Endothelial cell of umbilical vein (primary cell): ENCODE measurements at regions not wholly inside any gene's neighbourhood (a gene's known extent, or its start where the extent isn't known, plus 50 kb on each side); places are given as distances from the start of the nearest gene placed in this dataset.

Experiments used
- BruUV-seq: library from RNA; stranded (reverse); fragments of 400-500 nt; replicated peaks from 2 replicates; lab custom pipeline; 2021; lab: Mats Ljungman, UMichigan
- CTCF ChIA-PET: fragments of 300-600, 350-600 bp; sonication (Branson Sonifier 250); formaldehyde crosslinking; loops from one replicate; lab custom pipeline; 2021; ENCODE audit warnings: antibody characterized with exemption, inconsistent platforms; lab: Charles Lee
- POLR2A ChIA-PET: fragments of 300-600, 350-600 bp; sonication (Branson Sonifier 250); formaldehyde crosslinking; loops from one replicate; lab custom pipeline; 2021; ENCODE audit warnings: antibody characterized with exemption, inconsistent platforms; lab: Charles Lee
- DNase-seq: peaks from one replicate; pipeline ENCODE4 v3.0.0-alpha.2; 2011; ENCODE audit warnings: low read depth, low spot score
- FAIRE-seq: peaks from 2 replicates; lab custom pipeline; 2011; peaks lifted over from hg19 to GRCh38; lab: Jason Lieb, UNC
- H2AFZ ChIP-seq: 2 replicates; pipeline ENCODE4 v1.6.0; 2012; ENCODE audit warnings: low read depth, low read length, control low read depth, inconsistent platforms
- H3K27ac ChIP-seq: 2 replicates; pipeline ENCODE4 v1.5.1; 2011; ENCODE audit warnings: low read depth, mild to moderate bottlenecking, control low read depth, low read length, moderate library complexity; ENCODE audit not compliant: insufficient read depth
- H3K27me3 ChIP-seq, 2 experiments: 2 replicates each; pipeline versions ENCODE4 v1.6.0 to v1.6.1; 2011; ENCODE audit warnings: low read length in 2 of 2, mixed read lengths in 1 of 2; ENCODE audit not compliant: control insufficient read depth in 2 of 2, insufficient read depth in 2 of 2
- H3K36me3 ChIP-seq, 2 experiments: 2 replicates in 1 of 2; 3 replicates in 1 of 2; pipeline ENCODE4 v1.5.1; 2011; ENCODE audit warnings: low read length in 2 of 2, mild to moderate bottlenecking in 1 of 2, moderate library complexity in 1 of 2; ENCODE audit not compliant: control insufficient read depth in 2 of 2, insufficient read depth in 2 of 2; ENCODE audit errors: extremely low read depth in 1 of 2
- H3K4me1 ChIP-seq: 3 replicates; pipeline ENCODE4 v1.5.1; 2011; ENCODE audit warnings: mild to moderate bottlenecking, low read length; ENCODE audit not compliant: control insufficient read depth, insufficient read depth; ENCODE audit errors: extremely low read depth
- H3K4me2 ChIP-seq: 2 replicates; pipeline ENCODE4 v1.6.1; 2011; ENCODE audit warnings: low read length, control low read depth, mixed read lengths; ENCODE audit not compliant: insufficient read depth
- H3K4me3 ChIP-seq, 3 experiments: fragments of 200-600 bp in 1 of 3; sonication (generic), shearing (Covaris generic) in 1 of 3; replicated peaks in 1 of 3; 2 replicates each; pipeline ENCODE4 v1.5.1; 2011 to 2016; ENCODE audit warnings: control low read depth in 3 of 3, low read length in 3 of 3, mild to moderate bottlenecking in 2 of 3, inconsistent platforms in 1 of 3, low read depth in 1 of 3, moderate library complexity in 1 of 3; ENCODE audit not compliant: insufficient read depth in 1 of 3
- H3K79me2 ChIP-seq: 2 replicates; pipeline ENCODE4 v1.6.0; 2012; ENCODE audit warnings: low read length, inconsistent platforms; ENCODE audit not compliant: control insufficient read depth, insufficient read depth
- H3K9ac ChIP-seq: replicated peaks from 2 replicates; pipeline ENCODE3; 2011; ENCODE audit warnings: low read length, control low read depth; ENCODE audit not compliant: insufficient read depth; ENCODE audit errors: extremely low read depth
- H3K9me1 ChIP-seq: replicated peaks from 3 replicates; pipeline ENCODE4 v1.6.0; 2011; ENCODE audit warnings: mild to moderate bottlenecking, low read length; ENCODE audit not compliant: control insufficient read depth, insufficient read depth; ENCODE audit errors: extremely low read depth
- H3K9me3 ChIP-seq: replicated peaks from 2 replicates; pipeline ENCODE4 v1.5.1; 2012; ENCODE audit warnings: low read length, inconsistent platforms; ENCODE audit not compliant: control insufficient read depth, insufficient read depth
- H4K20me1 ChIP-seq: replicated peaks from 2 replicates; pipeline ENCODE3; 2011; ENCODE audit warnings: mild to moderate bottlenecking, low read length; ENCODE audit not compliant: control insufficient read depth, insufficient read depth; ENCODE audit errors: extremely low read depth
- EZH2 ChIP-seq: IDR thresholded peaks from 2 replicates; pipeline ENCODE4 v1.6.1; 2012; ENCODE audit warnings: borderline replicate concordance, low read depth, mild to moderate bottlenecking, moderate library complexity, low read length, inconsistent platforms; ENCODE audit not compliant: severe bottlenecking
- FOS ChIP-seq: IDR thresholded peaks from 2 replicates; pipeline ENCODE4 v1.6.1; 2011; ENCODE audit warnings: mild to moderate bottlenecking, low read length, moderate library complexity, borderline replicate concordance; ENCODE audit not compliant: insufficient read depth
- GATA2 ChIP-seq: IDR thresholded peaks from 2 replicates; pipeline ENCODE4 v1.7.0; 2011; ENCODE audit warnings: low read depth, mild to moderate bottlenecking, moderate library complexity, mixed read lengths, low read length; ENCODE audit not compliant: insufficient read length, insufficient read depth
- JUN ChIP-seq: IDR thresholded peaks from 2 replicates; pipeline ENCODE4 v1.6.1; 2011; ENCODE audit warnings: borderline replicate concordance, low read depth; ENCODE audit not compliant: insufficient read length, insufficient read depth
- MYC ChIP-seq: IDR thresholded peaks from one replicate; pipeline ENCODE4 v1.6.1; 2011; ENCODE audit warnings: mild to moderate bottlenecking, low read depth, low read length
- POLR2A ChIP-seq: IDR thresholded peaks from 2 replicates; pipeline ENCODE4 v1.6.1; 2012; ENCODE audit warnings: low read depth, mild to moderate bottlenecking, control low read depth, low read length
- POLR2AphosphoS5 ChIP-seq: IDR thresholded peaks from 2 replicates; pipeline ENCODE4 v1.6.1; 2012; ENCODE audit warnings: low read depth, mild to moderate bottlenecking, control low read depth, low read length, moderate library complexity; ENCODE audit not compliant: insufficient read depth
- dilution Hi-C: fragments of 300-500 bp; cut with MboI; formaldehyde crosslinking; loops from one replicate; pipeline ENCODE4 v1.15.0; 2019; ENCODE audit warnings: low sequenced_read_pairs; ENCODE audit not compliant: extremely low pct_ligation_motif_present
- intact Hi-C: fragments of 100-400 bp; cut with micrococcal nuclease; formaldehyde crosslinking; loops from one replicate; pipeline ENCODE4 v1.10.0; 2022
- TF ChIP-seq, protein P1 (sequence below): IDR thresholded peaks from 2 replicates; pipeline ENCODE4 v1.6.1; 2011; ENCODE audit not compliant: insufficient read depth, insufficient read length
- TF ChIP-seq, protein P2 (sequence below), 2 donors: IDR thresholded peaks; 1 replicate in 1 of 2; 2 replicates in 1 of 2; pipeline ENCODE4 v1.5.1; 2011; ENCODE audit warnings: low read length in 2 of 2, mild to moderate bottlenecking in 2 of 2, moderate library complexity in 2 of 2, control low read depth in 1 of 2, inconsistent platforms in 1 of 2, low read depth in 1 of 2; ENCODE audit not compliant: insufficient read depth in 1 of 2; ENCODE audit errors: extremely low read depth in 1 of 2

DNA sequence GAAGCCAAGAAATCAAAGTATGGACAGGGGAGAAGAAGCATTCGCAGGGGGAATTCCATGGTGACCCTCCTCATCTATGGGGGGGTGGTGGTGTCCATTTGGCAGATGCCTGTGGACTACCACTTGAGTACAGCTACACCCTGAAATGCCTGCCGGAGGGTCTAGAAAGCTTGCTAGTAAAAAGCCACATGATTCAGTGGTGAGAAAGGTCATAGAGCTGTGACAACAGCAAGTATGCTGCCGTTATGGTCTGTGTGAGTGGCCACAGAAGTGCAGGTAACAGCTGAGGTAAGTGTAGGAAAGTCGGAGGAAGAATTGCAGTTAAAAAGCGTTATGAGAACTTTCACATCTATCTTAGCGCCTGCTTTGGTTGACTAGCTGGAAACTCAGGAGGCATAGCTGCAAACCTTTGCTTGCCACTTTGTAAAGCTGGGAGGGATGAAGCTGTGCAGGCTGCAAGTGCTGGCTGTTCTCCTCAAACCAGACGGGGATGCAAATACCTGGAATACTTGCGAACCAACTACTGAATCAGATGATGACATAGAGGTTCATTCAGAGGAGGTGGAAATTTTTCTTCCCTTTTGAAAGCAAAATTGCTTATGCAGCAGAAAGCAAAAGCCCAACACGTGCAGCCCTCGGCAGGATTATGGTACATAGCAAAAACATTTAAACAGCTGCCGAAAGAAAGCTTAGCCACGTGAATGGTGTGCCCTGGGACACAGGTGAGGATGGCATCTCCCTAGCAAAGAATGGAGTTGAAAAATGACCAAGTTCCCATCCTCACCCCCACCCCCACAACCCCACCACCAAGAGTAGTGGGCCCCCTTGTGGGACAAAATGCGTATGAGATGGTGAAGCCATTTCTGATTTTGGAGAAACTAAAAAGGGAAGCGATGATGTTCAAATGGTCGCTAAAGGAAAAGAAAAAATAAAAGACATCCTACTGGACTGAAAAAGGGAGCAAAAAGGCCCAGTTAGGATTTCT, 287.0 kb downstream of the RERGL start:
- no peaks in the 10 kb centered on the region for H3K79me2 ChIP-seq
- no TSS peak for BruUV-seq
- FAIRE-seq (no peak), DNase-seq (no peak)
- H3K27me3 ChIP-seq = no peaks in the 10 kb centered on the region
- H3K4me1 ChIP-seq = no peaks in the 10 kb centered on the region
- H3K4me2 ChIP-seq = no peak overlapping the region
- H2AFZ ChIP-seq = no peak overlapping the region
- H3K27ac ChIP-seq = no peak overlapping the region
- ChIA-PET CTCF (no interaction called here), POLR2A (no interaction called here)
- H3K36me3 ChIP-seq = no peaks in the 10 kb centered on the region
- TF ChIP-seq, protein P1, sequence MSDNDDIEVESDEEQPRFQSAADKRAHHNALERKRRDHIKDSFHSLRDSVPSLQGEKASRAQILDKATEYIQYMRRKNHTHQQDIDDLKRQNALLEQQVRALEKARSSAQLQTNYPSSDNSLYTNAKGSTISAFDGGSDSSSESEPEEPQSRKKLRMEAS = no peak
- TF ChIP-seq EZH2 (no peak), POLR2AphosphoS5 (no peak)
- intact Hi-C loops (no loop called here), dilution Hi-C loops (no loop called here)
- no peaks in the 10 kb centered on the region for H3K9me3 ChIP-seq
- H3K4me3 ChIP-seq = no peak overlapping the region
- no peaks in the 10 kb centered on the region for H4K20me1 ChIP-seq
- no peak overlapping the region for H3K9ac ChIP-seq
- no peaks in the 10 kb centered on the region for H3K9me1 ChIP-seq

DNA sequence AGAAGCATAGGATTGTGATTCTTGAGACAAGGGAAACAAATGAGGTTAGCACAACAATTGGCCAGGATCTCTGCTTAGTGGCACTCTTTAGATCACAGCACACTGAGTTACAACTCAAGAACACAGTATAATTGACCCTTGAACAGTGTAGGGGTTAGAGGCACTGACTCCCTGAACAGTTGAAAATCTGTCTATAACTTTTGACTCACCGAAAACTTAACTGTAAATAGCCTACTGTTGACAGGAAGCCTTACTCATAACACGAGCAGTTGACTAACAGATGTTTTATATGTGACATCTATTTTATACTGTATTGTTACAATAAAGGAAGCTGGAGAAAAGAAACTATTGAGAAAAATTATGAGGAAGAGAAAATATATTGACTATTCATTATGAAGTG, 296.1 kb downstream of the RERGL start:
- Histone ChIP-seq H3K9me1 (no peaks in the 10 kb centered on the region), H3K36me3 (no peaks in the 10 kb centered on the region), H4K20me1 (no peaks in the 10 kb centered on the region), H3K27ac (no peak overlapping the region), H3K9ac (no peak overlapping the region), H3K4me1 (no peaks in the 10 kb centered on the region), H3K27me3 (no peaks in the 10 kb centered on the region), H2AFZ (no peak overlapping the region), H3K79me2 (no peaks in the 10 kb centered on the region), H3K4me3 (no peak overlapping the region), H3K9me3 (peaks cover 2% of the 10 kb centered on the region), H3K4me2 (no peak overlapping the region)
- ChIA-PET CTCF (no interaction called here), POLR2A (no interaction called here)
- intact Hi-C loops (loop anchor here (5.0 kb wide), 1 partner anchor 78 kb away; no protein-coding TSS in a partner anchor), dilution Hi-C loops (no loop called here)
- BruUV-seq = no TSS peak
- no peak for FAIRE-seq
- TF ChIP-seq MYC = no peak
- no peak for TF ChIP-seq POLR2AphosphoS5
- TF ChIP-seq EZH2 = no peak
- no peak for TF ChIP-seq JUN
- TF ChIP-seq, protein P1 = no peak
- TF ChIP-seq GATA2 = no peak
- no peak for TF ChIP-seq POLR2A
- TF ChIP-seq, protein P2, sequence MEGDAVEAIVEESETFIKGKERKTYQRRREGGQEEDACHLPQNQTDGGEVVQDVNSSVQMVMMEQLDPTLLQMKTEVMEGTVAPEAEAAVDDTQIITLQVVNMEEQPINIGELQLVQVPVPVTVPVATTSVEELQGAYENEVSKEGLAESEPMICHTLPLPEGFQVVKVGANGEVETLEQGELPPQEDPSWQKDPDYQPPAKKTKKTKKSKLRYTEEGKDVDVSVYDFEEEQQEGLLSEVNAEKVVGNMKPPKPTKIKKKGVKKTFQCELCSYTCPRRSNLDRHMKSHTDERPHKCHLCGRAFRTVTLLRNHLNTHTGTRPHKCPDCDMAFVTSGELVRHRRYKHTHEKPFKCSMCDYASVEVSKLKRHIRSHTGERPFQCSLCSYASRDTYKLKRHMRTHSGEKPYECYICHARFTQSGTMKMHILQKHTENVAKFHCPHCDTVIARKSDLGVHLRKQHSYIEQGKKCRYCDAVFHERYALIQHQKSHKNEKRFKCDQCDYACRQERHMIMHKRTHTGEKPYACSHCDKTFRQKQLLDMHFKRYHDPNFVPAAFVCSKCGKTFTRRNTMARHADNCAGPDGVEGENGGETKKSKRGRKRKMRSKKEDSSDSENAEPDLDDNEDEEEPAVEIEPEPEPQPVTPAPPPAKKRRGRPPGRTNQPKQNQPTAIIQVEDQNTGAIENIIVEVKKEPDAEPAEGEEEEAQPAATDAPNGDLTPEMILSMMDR (IDR thresholded peaks at IDR 0.05; ENCODE audit: extremely low read depth in 1 of 2, insufficient read depth in 1 of 2, low read depth in 1 of 2, low read length in 2 of 2) = no peak
- TF ChIP-seq FOS = no peak
- no peak for DNase-seq
